ENCODE measurements at regions not wholly inside any gene's neighbourhood (a gene's known extent, or its start where the extent isn't known, plus 50 kb on each side); places are given as distances from the start of the nearest gene placed in this dataset.
A peak's percentile ranks its signal among the peaks of the same experiment; 100 is the strongest.

GRCh38 chr13:62294244-62294643 is 878.6 kb upstream of the PCDH20 start:
- TF ChIP-seq ZFP3 (CRISPR knock-in tag; IDR thresholded peaks at IDR 0.05) (no peak), GLIS3 (CRISPR knock-in tag; IDR thresholded peaks at IDR 0.05) (no peak), ARNTL (CRISPR knock-in tag; IDR thresholded peaks at IDR 0.05; ENCODE audit: borderline replicate concordance, low read depth) (no peak), OSR1 (CRISPR knock-in tag; IDR thresholded peaks at IDR 0.05) (no peak), ISL1 (CRISPR knock-in tag; IDR thresholded peaks at IDR 0.05) (no peak), BACH2 (CRISPR knock-in tag; IDR thresholded peaks at IDR 0.05; ENCODE audit: borderline replicate concordance) (no peak), CSDC2 (CRISPR knock-in tag; IDR thresholded peaks at IDR 0.05) (no peak), TSHZ2 (CRISPR knock-in tag; IDR thresholded peaks at IDR 0.05) (no peak), TCF4 (CRISPR knock-in tag; IDR thresholded peaks at IDR 0.05; ENCODE audit: borderline replicate concordance) (no peak), PPARA (CRISPR knock-in tag; IDR thresholded peaks at IDR 0.05; ENCODE audit: borderline replicate concordance) (no peak), SNAI2 (CRISPR knock-in tag; IDR thresholded peaks at IDR 0.05) (no peak), ZNF565 (CRISPR knock-in tag; conservative IDR thresholded peaks at IDR 0.05; ENCODE audit: low read depth) (no peak), ZNF8 (CRISPR knock-in tag; IDR thresholded peaks at IDR 0.05) (no peak)

GRCh38 chr13:62292714-62293480 is 877.2 kb upstream of the PCDH20 start:
- ATAC-seq, result peak; percentile 43; the same call in 1 of the 3 replicates
- TF ChIP-seq ESRRG (CRISPR knock-in tag; IDR thresholded peaks at IDR 0.05), result no peak
- peak; percentile 47; the same call in 1 of the 2 replicates for TF ChIP-seq ISL1 (CRISPR knock-in tag; IDR thresholded peaks at IDR 0.05)

More at GRCh38 chr13:62294244-62294643, 878.6 kb upstream of the PCDH20 start:
- ATAC-seq, result no peak

- no peak for ATAC-seq
- TF ChIP-seq SNAI2 (CRISPR knock-in tag; IDR thresholded peaks at IDR 0.05) (no peak), CSDC2 (CRISPR knock-in tag; IDR thresholded peaks at IDR 0.05) (no peak), ZNF8 (CRISPR knock-in tag; IDR thresholded peaks at IDR 0.05) (no peak), RARB (CRISPR knock-in tag; IDR thresholded peaks at IDR 0.05) (no peak), CREB5 (CRISPR knock-in tag; IDR thresholded peaks at IDR 0.05; ENCODE audit: low read depth) (no peak), OSR1 (CRISPR knock-in tag; IDR thresholded peaks at IDR 0.05) (no peak), TCF4 (CRISPR knock-in tag; IDR thresholded peaks at IDR 0.05; ENCODE audit: borderline replicate concordance) (no peak), ZC3H10 (CRISPR knock-in tag; IDR thresholded peaks at IDR 0.05) (no peak), ESRRG (CRISPR knock-in tag; IDR thresholded peaks at IDR 0.05) (no peak), ZFP30 (CRISPR knock-in tag; IDR thresholded peaks at IDR 0.05) (no peak), TOX (CRISPR knock-in tag; IDR thresholded peaks at IDR 0.05; ENCODE audit: borderline replicate concordance) (no peak), ARNTL (CRISPR knock-in tag; IDR thresholded peaks at IDR 0.05; ENCODE audit: borderline replicate concordance, low read depth) (no peak), ISL1 (CRISPR knock-in tag; IDR thresholded peaks at IDR 0.05) (no peak), TSHZ2 (CRISPR knock-in tag; IDR thresholded peaks at IDR 0.05) (no peak), CSRNP3 (CRISPR knock-in tag; IDR thresholded peaks at IDR 0.05) (no peak), ZNF70 (CRISPR knock-in tag; IDR thresholded peaks at IDR 0.05) (no peak), ZFP3 (CRISPR knock-in tag; IDR thresholded peaks at IDR 0.05) (no peak), POU6F1 (CRISPR knock-in tag; IDR thresholded peaks at IDR 0.05; ENCODE audit: borderline replicate concordance, low read depth) (no peak)
Measured at GRCh38 chr13:62290542-62290941, 874.9 kb upstream of the PCDH20 start.
